ENCODE measurements at regions not wholly inside any gene's neighbourhood (a gene's known extent, or its start where the extent isn't known, plus 50 kb on each side); places are given as distances from the start of the nearest gene placed in this dataset.

- TF ChIP-seq EZH2 (conservative IDR thresholded peaks at IDR 0.05; ENCODE audit: low read depth, low read length) = no peak
- TF ChIP-seq SMC3 (IDR thresholded peaks at IDR 0.05; ENCODE audit: low read length) = no peak
- no peak for TF ChIP-seq RFX1 (IDR thresholded peaks at IDR 0.05)
- TF ChIP-seq MTA3 (CRISPR knock-in tag; IDR thresholded peaks at IDR 0.05) = no peak
These were observed 241.5 kb upstream of the GCFC2 start for GRCh38 chr2:75952173-75952572.
